WI38 (cell line): ENCODE measurements at regions not wholly inside any gene's neighbourhood (a gene's known extent, or its start where the extent isn't known, plus 50 kb on each side); places are given as distances from the start of the nearest gene placed in this dataset.

Source experiments
- H3K4me3 ChIP-seq: 2 replicates; pipeline ENCODE4 v1.5.1; 2011; ENCODE audit warnings: low read depth, mild to moderate bottlenecking, control low read depth, low read length
- CTCF ChIP-seq: IDR thresholded peaks from 2 replicates; pipeline ENCODE4 v1.5.1; 2012; ENCODE audit warnings: low read depth, mild to moderate bottlenecking, control low read depth, low read length

- no peak overlapping the region for H3K4me3 ChIP-seq
- no peak for TF ChIP-seq CTCF
Measured at GRCh38 chr9:99451112-99451606, 229.1 kb downstream of the SEC61B start.

GRCh38 chr9:99457406-99457805 is 235.3 kb downstream of the SEC61B start:
- no peak for TF ChIP-seq CTCF
- H3K4me3 ChIP-seq: no peak overlapping the region

- H3K4me3 ChIP-seq: no peak overlapping the region
- no peak for TF ChIP-seq CTCF
Measured at GRCh38 chr9:99457981-99458380, 235.9 kb downstream of the SEC61B start.

GRCh38 chr9:99459919-99460318 is 237.8 kb downstream of the SEC61B start:
- H3K4me3 ChIP-seq: no peak overlapping the region
- TF ChIP-seq CTCF: no peak

GRCh38 chr9:99463131-99463530 is 241.0 kb downstream of the SEC61B start:
- no peak for TF ChIP-seq CTCF
- H3K4me3 ChIP-seq: no peak overlapping the region

GRCh38 chr9:99464568-99464967 is 242.5 kb downstream of the SEC61B start:
- no peak for TF ChIP-seq CTCF
- no peak overlapping the region for H3K4me3 ChIP-seq

- H3K4me3 ChIP-seq: no peak overlapping the region
- no peak for TF ChIP-seq CTCF
Measured at GRCh38 chr9:99465231-99465907, 243.3 kb downstream of the SEC61B start.
